ENCODE measurements at regions not wholly inside any gene's neighbourhood (a gene's known extent, or its start where the extent isn't known, plus 50 kb on each side); places are given as distances from the start of the nearest gene placed in this dataset.

DNA sequence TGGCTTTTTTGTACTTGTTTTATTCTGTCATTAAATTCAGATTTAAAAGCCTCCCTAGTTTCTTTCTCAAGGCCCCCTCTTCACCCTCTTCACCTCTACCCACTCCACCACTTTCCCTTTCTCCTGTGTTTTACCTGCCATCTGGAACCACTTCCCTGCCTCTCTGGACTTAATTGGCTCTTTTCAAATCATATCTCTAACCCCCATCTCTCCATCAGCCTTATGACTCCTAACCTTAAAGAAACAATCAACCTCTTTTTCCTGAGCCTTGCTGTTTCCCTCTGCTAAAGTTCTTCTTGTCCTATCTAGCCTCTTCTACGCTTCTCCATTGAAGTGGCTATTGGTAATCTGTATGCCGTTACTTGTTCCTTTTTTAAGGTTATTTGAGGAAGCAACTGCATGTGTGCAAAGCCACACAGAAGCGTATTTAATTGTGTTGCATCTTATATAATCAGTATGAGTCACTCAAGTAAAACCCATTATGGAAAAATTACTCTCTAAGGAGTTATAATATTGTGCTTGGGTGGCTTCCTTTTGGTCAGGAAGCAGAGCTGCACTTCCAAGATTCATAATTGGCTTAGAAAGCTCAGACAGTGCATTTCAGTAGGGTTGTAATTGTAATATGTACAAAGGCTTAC is 653.6 kb upstream of the ITGA1 start (continued):
- TF ChIP-seq, protein P1, sequence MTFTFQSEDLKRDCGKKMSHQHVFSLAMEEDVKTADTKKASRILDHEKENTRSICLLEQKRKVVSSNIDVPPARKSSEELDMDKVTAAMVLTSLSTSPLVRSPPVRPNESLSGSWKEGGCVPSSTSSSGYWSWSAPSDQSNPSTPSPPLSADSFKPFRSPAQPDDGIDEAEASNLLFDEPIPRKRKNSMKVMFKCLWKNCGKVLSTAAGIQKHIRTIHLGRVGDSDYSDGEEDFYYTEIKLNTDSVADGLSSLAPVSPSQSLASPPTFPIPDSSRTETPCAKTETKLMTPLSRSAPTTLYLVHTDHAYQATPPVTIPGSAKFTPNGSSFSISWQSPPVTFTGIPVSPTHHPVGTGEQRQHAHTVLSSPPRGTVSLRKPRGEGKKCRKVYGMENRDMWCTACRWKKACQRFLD (tag by site-specific recombination; IDR thresholded peaks at IDR 0.05), result no peak
- TF ChIP-seq ZSCAN30 (tag by site-specific recombination; IDR thresholded peaks at IDR 0.05), result no peak
- no peak for TF ChIP-seq ZNF658 (tag by site-specific recombination; IDR thresholded peaks at IDR 0.05)
- no peak for TF ChIP-seq KLF1 (tag by site-specific recombination; IDR thresholded peaks at IDR 0.05)
- no peak for TF ChIP-seq ZNF2 (tag by site-specific recombination; IDR thresholded peaks at IDR 0.05)
- TF ChIP-seq ZNF776 (tag by site-specific recombination; IDR thresholded peaks at IDR 0.05; ENCODE audit: borderline replicate concordance), result no peak
- no peak for TF ChIP-seq ZNF426 (tag by site-specific recombination; IDR thresholded peaks at IDR 0.05)

DNA sequence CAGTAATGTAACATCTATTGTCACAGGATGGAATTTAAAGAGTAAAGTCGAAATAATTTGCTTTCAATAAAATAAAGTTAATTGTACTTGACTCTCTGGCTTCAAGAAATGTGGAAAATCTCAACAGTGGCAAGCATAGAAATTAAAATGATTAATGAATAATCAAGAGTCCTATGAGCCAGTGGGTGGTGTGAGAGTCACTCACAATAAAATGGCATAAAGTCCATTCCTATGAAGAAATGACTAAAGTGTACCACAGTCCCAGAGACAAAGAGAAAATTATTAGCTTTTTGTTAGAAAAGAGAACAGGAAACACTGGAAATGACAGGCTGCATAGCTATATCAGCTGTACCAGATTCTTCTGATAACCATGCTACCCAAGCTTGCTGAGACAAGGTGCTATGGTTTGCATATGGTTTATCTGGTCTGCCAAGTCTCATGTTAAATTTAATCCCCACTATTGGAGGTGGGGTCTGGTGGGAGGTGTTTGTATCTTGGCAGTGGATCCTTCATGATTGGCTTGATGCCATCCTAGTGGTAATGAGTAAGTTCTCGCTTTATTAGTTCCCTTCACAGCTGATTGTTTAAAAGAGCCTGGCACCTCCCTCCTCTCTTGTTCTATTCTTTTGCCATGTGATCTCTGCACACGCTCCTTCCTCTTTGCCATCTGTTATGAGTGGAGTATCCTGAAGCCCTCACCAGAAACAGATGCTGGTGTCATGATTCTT is 647.7 kb upstream of the ITGA1 start:
- Histone ChIP-seq H3K27ac (ENCODE audit: extremely low read depth, low read depth, low read length) (no peak overlapping the region), H3K9me3 (ENCODE audit: control insufficient read depth, insufficient read depth, low read depth, low read length) (no peaks in the 10 kb centered on the region), H3K36me3 (ENCODE audit: control insufficient read depth in 2 of 2, insufficient read depth in 1 of 2, low read length in 2 of 2) (no peaks in the 10 kb centered on the region), H3K4me3 (ENCODE audit: low read depth, low read length) (no peak overlapping the region), H3K4me1 (ENCODE audit: control insufficient read depth, insufficient read depth, low read length) (no peaks in the 10 kb centered on the region)
- ChIA-PET CTCF (no interaction called here), POLR2A (no interaction called here)
- no peak for TF ChIP-seq IKZF3 (tag by site-specific recombination; IDR thresholded peaks at IDR 0.05)
- TF ChIP-seq ZNF175 (tag by site-specific recombination; IDR thresholded peaks at IDR 0.05), result no peak
- TF ChIP-seq, protein P2, sequence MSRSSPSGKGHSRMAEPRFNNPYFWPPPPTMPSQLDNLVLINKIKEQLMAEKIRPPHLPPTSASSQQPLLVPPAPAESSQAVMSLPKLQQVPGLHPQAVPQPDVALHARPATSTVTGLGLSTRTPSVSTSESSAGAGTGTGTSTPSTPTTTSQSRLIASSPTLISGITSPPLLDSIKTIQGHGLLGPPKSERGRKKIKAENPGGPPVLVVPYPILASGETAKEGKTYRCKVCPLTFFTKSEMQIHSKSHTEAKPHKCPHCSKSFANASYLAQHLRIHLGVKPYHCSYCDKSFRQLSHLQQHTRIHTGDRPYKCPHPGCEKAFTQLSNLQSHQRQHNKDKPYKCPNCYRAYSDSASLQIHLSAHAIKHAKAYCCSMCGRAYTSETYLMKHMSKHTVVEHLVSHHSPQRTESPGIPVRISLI (tag by site-specific recombination; IDR thresholded peaks at IDR 0.05), result no peak
- TF ChIP-seq ZNF174 (tag by site-specific recombination; IDR thresholded peaks at IDR 0.05), result no peak
- no peak for TF ChIP-seq ZNF837 (tag by site-specific recombination; IDR thresholded peaks at IDR 0.05)
- TF ChIP-seq, protein P3, sequence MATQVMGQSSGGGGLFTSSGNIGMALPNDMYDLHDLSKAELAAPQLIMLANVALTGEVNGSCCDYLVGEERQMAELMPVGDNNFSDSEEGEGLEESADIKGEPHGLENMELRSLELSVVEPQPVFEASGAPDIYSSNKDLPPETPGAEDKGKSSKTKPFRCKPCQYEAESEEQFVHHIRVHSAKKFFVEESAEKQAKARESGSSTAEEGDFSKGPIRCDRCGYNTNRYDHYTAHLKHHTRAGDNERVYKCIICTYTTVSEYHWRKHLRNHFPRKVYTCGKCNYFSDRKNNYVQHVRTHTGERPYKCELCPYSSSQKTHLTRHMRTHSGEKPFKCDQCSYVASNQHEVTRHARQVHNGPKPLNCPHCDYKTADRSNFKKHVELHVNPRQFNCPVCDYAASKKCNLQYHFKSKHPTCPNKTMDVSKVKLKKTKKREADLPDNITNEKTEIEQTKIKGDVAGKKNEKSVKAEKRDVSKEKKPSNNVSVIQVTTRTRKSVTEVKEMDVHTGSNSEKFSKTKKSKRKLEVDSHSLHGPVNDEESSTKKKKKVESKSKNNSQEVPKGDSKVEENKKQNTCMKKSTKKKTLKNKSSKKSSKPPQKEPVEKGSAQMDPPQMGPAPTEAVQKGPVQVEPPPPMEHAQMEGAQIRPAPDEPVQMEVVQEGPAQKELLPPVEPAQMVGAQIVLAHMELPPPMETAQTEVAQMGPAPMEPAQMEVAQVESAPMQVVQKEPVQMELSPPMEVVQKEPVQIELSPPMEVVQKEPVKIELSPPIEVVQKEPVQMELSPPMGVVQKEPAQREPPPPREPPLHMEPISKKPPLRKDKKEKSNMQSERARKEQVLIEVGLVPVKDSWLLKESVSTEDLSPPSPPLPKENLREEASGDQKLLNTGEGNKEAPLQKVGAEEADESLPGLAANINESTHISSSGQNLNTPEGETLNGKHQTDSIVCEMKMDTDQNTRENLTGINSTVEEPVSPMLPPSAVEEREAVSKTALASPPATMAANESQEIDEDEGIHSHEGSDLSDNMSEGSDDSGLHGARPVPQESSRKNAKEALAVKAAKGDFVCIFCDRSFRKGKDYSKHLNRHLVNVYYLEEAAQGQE (tag by site-specific recombination; IDR thresholded peaks at IDR 0.05), result no peak
- no peak for TF ChIP-seq GLIS1 (tag by site-specific recombination; IDR thresholded peaks at IDR 0.05)
- TF ChIP-seq ZNF138 (tag by site-specific recombination; IDR thresholded peaks at IDR 0.05; ENCODE audit: borderline replicate concordance), result no peak
- no peak for TF ChIP-seq ZNF311 (tag by site-specific recombination; IDR thresholded peaks at IDR 0.05; ENCODE audit: borderline replicate concordance)
- TF ChIP-seq RBAK (tag by site-specific recombination; IDR thresholded peaks at IDR 0.05), result no peak
- TF ChIP-seq, protein P4, sequence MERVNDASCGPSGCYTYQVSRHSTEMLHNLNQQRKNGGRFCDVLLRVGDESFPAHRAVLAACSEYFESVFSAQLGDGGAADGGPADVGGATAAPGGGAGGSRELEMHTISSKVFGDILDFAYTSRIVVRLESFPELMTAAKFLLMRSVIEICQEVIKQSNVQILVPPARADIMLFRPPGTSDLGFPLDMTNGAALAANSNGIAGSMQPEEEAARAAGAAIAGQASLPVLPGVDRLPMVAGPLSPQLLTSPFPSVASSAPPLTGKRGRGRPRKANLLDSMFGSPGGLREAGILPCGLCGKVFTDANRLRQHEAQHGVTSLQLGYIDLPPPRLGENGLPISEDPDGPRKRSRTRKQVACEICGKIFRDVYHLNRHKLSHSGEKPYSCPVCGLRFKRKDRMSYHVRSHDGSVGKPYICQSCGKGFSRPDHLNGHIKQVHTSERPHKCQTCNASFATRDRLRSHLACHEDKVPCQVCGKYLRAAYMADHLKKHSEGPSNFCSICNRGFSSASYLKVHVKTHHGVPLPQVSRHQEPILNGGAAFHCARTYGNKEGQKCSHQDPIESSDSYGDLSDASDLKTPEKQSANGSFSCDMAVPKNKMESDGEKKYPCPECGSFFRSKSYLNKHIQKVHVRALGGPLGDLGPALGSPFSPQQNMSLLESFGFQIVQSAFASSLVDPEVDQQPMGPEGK (tag by site-specific recombination; IDR thresholded peaks at IDR 0.05), result no peak

All from HEK293 (cell line).